Right atrium auricular region (tissue), 2 donors: ENCODE measurements at regions not wholly inside any gene's neighbourhood (a gene's known extent, or its start where the extent isn't known, plus 50 kb on each side); places are given as distances from the start of the nearest gene placed in this dataset.
"Not testable (repeated sequence)": the region's sequence is repeated elsewhere in the genome, so short reads cannot be mapped to it uniquely, and the experiment has no call there.

Source experiments
- DNase-seq: peaks from one replicate; pipeline ENCODE4 v3.0.0-alpha.2; 2019; ENCODE audit warnings: low spot score
- H3K27ac ChIP-seq, 2 donors: fragments of 200-600 bp; sonication (generic); 1 replicate in 1 of 2; 2 replicates in 1 of 2; pipeline ENCODE4 v1.5.1; 2016 to 2019
- H3K27me3 ChIP-seq, 2 donors: fragments of 200-600 bp; sonication (generic); one replicate each; pipeline versions ENCODE4 v1.5.1 to v1.6.0; 2017 to 2019
- H3K36me3 ChIP-seq: fragments of 200-600 bp; sonication (generic); one replicate; pipeline ENCODE4 v1.5.1; 2016
- H3K4me1 ChIP-seq, 2 donors: fragments of 200-600 bp; sonication (generic); one replicate each; pipeline versions ENCODE4 v1.5.1 to v1.6.0; 2017 to 2019
- H3K4me3 ChIP-seq, 2 donors: fragments of 200-600 bp; sonication (generic); 1 replicate in 1 of 2; 2 replicates in 1 of 2; pipeline ENCODE4 v1.5.1; 2017 to 2019; ENCODE audit warnings: mild to moderate bottlenecking in 1 of 2, moderate library complexity in 1 of 2
- H3K9me3 ChIP-seq, 2 donors: fragments of 200-600 bp; sonication (generic); one replicate each; pipeline ENCODE4 v1.5.1; 2019
- CTCF ChIP-seq, 2 donors: fragments of 200-600 bp; sonication (generic); IDR thresholded peaks; one replicate each; pipeline ENCODE4 v1.5.1; 2019; ENCODE audit warnings: antibody characterized with exemption in 2 of 2

DNA sequence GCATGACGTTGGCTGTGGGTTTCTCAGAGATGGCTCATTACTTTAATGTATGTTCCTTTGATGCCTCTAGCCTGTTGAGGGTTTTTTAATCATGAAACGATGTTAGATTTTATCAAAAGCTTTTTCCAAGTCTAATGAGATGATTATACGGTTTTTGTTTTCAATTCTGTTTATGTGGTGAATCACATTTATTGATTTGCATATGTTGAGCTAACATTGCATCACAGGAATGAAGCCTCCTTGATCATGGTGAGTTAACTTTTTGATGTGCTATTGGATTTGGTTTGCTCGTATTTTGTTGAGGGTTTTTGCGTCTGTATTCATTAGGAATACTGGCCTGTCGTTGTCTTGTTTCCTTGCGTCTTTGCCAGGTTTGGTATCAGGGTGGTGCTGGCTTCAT lies 52.3 kb upstream of the PTPN12 start:
- Histone ChIP-seq H3K9me3 (no peaks in the 10 kb centered on the region), H3K4me1 (no peaks in the 10 kb centered on the region)

GRCh38 chr7:77482015-77482414 lies 55.1 kb upstream of the PTPN12 start:
- Histone ChIP-seq H3K4me1 (no peaks in the 10 kb centered on the region), H3K36me3 (no peaks in the 10 kb centered on the region), H3K27ac (no peak overlapping the region), H3K27me3 (no peaks in the 10 kb centered on the region), H3K9me3 (no peaks in the 10 kb centered on the region), H3K4me3 (no peak overlapping the region)
- no peak for TF ChIP-seq CTCF (IDR thresholded peaks at IDR 0.05)
- DNase-seq = no peak

More for the DNA sequence above, 52.3 kb upstream of the PTPN12 start:
- Histone ChIP-seq H3K4me3 (no peak overlapping the region), H3K27ac (no peak overlapping the region), H3K27me3 (no peaks in the 10 kb centered on the region), H3K36me3 (no peaks in the 10 kb centered on the region)
- no peak for TF ChIP-seq CTCF (IDR thresholded peaks at IDR 0.05)
- DNase-seq = no peak

- no peak for TF ChIP-seq CTCF (IDR thresholded peaks at IDR 0.05)
- Histone ChIP-seq H3K9me3 (no peaks in the 10 kb centered on the region), H3K27me3 (no peaks in the 10 kb centered on the region), H3K36me3 (no peaks in the 10 kb centered on the region), H3K4me3 (no peak overlapping the region), H3K4me1 (no peaks in the 10 kb centered on the region), H3K27ac (no peak overlapping the region)
- no peak for DNase-seq
Measured at GRCh38 chr7:77481615-77482014, 55.5 kb upstream of the PTPN12 start.

DNA sequence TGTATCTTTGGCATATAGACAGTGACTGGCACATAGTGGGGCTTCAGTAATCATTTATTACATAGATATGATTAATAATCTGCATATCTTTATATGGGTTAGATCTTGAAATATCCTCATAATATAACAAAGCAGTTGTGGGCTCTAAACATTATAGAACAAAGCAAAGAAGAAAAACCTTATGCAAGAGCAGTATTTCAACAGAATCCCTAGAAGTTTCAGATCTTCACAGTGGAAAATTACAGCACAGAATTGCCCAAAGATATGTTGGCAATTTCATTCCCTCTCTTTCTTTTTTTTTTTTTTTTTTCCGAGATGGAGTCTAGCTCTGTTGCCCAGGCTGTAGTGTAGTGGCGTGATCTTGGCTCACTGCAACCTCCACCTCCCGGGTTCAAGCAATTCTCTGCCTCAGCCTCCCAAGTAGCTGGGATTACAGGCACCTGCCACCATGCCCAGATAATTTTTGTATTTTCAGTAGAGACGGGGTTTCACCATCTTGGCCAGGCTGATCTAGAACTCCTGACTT lies 56.9 kb upstream of the PTPN12 start:
- H3K27me3 ChIP-seq, H3K4me1 ChIP-seq, H3K36me3 ChIP-seq, H3K9me3 ChIP-seq, H3K4me3 ChIP-seq, DNase-seq, H3K27ac ChIP-seq: not testable (repeated sequence)

DNA sequence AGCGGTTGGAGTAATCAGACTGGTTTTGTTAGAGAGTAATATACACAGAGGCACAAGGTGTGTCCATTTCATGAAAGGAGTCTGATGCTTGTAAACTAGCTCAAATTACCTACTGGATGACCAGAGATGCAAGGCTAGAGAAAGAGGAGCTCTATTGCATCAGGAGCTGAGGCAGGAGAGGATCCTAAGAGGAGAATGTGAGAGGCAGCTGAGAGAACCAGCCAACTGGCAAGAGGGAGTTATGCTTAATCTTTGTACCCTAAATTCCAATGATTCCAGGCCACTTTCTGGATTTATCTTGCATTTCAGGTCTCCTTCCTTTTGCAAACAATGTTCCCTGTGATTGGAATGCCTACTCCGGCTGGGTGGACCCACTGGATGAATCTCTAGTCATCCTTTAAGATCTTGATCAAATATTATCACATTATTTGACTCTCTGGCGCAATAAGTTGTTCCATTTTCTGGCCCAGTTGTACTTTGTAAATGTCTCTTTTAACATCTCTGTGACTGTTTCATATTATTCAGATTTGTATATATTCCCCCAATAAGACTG lies 57.5 kb upstream of the PTPN12 start:
- Histone ChIP-seq H3K36me3 (no peaks in the 10 kb centered on the region), H3K4me3 (no peak overlapping the region), H3K27ac (no peak overlapping the region), H3K9me3 (no peaks in the 10 kb centered on the region), H3K4me1 (no peaks in the 10 kb centered on the region), H3K27me3 (no peaks in the 10 kb centered on the region)
- TF ChIP-seq CTCF (IDR thresholded peaks at IDR 0.05) = no peak
- DNase-seq = no peak

GRCh38 chr7:77476871-77477270 lies 60.2 kb upstream of the PTPN12 start:
- Histone ChIP-seq H3K27me3 (no peaks in the 10 kb centered on the region), H3K27ac (no peak overlapping the region), H3K4me1 (no peaks in the 10 kb centered on the region), H3K9me3 (no peaks in the 10 kb centered on the region), H3K36me3 (no peaks in the 10 kb centered on the region), H3K4me3 (no peak overlapping the region)
- TF ChIP-seq CTCF (IDR thresholded peaks at IDR 0.05) = no peak
- no peak for DNase-seq
